ES-I3 (cell line): ENCODE measurements at regions not wholly inside any gene's neighbourhood (a gene's known extent, or its start where the extent isn't known, plus 50 kb on each side); places are given as distances from the start of the nearest gene placed in this dataset.

ENCODE experiments used
- H3K36me3 ChIP-seq: 2 replicates; pipeline ENCODE4 v1.6.1; 2013; ENCODE audit warnings: mild to moderate bottlenecking, low read length, control low read depth, moderate library complexity; ENCODE audit not compliant: insufficient read depth
- H3K4me1 ChIP-seq: 2 replicates; pipeline ENCODE4 v1.6.1; 2013; ENCODE audit warnings: mild to moderate bottlenecking, control low read depth, low read length; ENCODE audit not compliant: insufficient read depth
- H3K9ac ChIP-seq: 2 replicates; pipeline ENCODE4 v1.6.1; 2013; ENCODE audit warnings: low read depth, mild to moderate bottlenecking, low read length, moderate library complexity
- H3K9me3 ChIP-seq: 2 replicates; pipeline ENCODE4 v1.6.1; 2013; ENCODE audit warnings: mild to moderate bottlenecking, low read length, moderate library complexity; ENCODE audit not compliant: control insufficient read depth, insufficient read depth

- Histone ChIP-seq H3K36me3 (no peaks in the 10 kb centered on the region; the same call in 1 of the 2 replicates), H3K9ac (no peak overlapping the region), H3K9me3 (no peaks in the 10 kb centered on the region), H3K4me1 (peaks cover 19% of the 10 kb centered on the region)
These were observed 193.4 kb upstream of the TUT7 start for GRCh38 chr9:86547571-86547970.

DNA sequence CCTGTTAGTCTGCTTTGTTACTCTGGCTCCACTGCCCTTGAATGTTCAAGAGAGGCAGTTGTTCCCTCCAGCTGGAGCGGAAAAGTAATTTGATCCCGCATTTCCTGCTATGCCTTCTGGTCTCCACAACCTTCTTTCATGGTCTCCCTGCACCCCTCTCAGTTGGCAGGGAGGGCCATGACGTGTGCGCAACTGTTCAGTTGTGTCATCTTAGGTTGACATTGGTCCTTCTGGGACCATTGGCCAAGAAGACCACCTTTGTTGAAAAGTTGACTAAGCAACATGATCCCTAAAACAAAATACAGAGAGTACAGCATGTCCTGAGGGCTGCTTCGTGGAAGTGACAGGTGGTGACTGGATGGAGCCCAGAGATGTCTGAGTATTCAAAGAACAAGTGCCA lies 192.5 kb upstream of the TUT7 start:
- peaks cover 19% of the 10 kb centered on the region for H3K4me1 ChIP-seq
- no peaks in the 10 kb centered on the region for H3K9me3 ChIP-seq
- H3K36me3 ChIP-seq, result no peaks in the 10 kb centered on the region; the same call in 1 of the 2 replicates
- H3K9ac ChIP-seq, result no peak overlapping the region

DNA sequence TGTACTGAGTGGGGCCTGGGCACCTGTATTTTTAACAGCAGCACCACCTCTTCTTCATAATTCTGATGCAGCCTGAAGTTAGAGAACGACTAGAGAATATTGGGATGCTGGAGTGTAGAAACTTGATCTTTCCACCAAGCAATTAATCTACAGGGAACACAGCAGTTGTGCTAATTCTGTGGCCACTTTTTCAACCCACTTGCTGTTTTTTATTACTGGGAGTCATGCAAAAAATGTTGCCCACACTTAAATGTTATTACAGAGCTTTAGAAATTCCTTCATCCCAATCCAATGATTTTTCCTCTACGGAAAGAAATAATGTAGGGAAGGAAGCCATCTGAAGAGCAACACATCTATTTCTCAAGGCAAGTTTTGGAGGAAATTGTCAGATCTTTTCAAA lies 190.9 kb upstream of the TUT7 start:
- Histone ChIP-seq H3K4me1 (peaks cover 19% of the 10 kb centered on the region), H3K9ac (no peak overlapping the region)

DNA sequence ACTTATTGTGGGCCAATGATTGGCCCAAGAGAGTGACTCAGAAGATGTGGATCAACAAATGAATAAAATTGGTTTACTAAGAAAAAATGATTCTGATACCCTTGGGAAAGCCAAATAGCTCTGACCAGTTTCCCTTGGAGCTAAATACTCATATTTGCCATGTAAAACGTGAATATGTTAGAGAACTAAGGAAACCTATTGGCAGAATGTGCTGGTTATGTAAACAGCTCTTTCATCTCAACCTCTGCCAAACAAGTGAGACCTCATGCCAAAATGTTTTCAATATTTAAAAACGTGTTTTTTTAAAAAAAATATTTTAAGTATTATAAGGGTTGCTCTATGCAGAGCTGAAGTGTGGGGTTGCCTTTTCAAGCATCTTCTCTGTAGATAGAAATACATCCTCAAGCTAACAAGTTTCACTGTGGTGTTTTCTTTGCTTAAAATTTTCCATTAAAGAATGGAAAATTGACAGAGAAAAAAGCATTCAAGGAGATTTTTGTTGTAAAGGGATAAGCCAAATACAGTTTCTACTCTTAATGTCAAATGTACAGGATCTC lies 186.9 kb upstream of the TUT7 start:
- no peaks in the 10 kb centered on the region for H3K36me3 ChIP-seq
- no peak overlapping the region for H3K9ac ChIP-seq
- no peaks in the 10 kb centered on the region for H3K9me3 ChIP-seq
- H3K4me1 ChIP-seq, result peaks cover 9% of the 10 kb centered on the region; the same call in 1 of the 2 replicates

More for the DNA sequence above, 190.9 kb upstream of the TUT7 start:
- Histone ChIP-seq H3K9me3 (no peaks in the 10 kb centered on the region), H3K36me3 (no peaks in the 10 kb centered on the region; the same call in 1 of the 2 replicates)

DNA sequence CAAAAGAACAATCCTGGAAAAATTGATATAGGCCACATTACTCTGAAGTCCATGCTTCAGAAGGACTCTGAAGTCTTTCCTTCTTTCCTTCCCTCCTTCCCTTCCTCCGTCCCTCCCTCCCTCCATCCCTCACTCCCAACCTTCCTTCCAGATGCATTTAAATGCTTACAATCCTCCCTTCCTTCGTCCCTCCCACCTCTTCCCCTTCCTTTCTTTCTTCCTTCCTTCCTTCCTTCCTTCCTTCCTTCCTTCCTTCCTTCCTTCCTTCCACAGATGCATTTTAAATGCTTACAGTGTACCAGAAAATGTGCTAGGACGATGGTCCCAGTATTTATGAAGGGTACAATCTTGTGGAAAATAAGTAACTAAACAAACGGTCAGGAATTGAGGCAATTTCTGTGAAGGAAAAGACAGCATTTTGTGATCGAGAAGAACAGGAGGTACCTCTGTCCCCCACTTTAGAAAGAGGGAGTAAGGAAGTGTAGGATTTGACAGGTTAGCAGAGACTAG lies 181.3 kb upstream of the TUT7 start:
- no peaks in the 10 kb centered on the region for H3K9me3 ChIP-seq
- no peaks in the 10 kb centered on the region for H3K36me3 ChIP-seq
- H3K9ac ChIP-seq, result no peak overlapping the region
- no peaks in the 10 kb centered on the region for H3K4me1 ChIP-seq

GRCh38 chr9:86534572-86535258 lies 180.5 kb upstream of the TUT7 start:
- no peaks in the 10 kb centered on the region for H3K4me1 ChIP-seq
- no peaks in the 10 kb centered on the region for H3K9me3 ChIP-seq
- H3K9ac ChIP-seq, result no peak overlapping the region
- H3K36me3 ChIP-seq, result no peaks in the 10 kb centered on the region

DNA sequence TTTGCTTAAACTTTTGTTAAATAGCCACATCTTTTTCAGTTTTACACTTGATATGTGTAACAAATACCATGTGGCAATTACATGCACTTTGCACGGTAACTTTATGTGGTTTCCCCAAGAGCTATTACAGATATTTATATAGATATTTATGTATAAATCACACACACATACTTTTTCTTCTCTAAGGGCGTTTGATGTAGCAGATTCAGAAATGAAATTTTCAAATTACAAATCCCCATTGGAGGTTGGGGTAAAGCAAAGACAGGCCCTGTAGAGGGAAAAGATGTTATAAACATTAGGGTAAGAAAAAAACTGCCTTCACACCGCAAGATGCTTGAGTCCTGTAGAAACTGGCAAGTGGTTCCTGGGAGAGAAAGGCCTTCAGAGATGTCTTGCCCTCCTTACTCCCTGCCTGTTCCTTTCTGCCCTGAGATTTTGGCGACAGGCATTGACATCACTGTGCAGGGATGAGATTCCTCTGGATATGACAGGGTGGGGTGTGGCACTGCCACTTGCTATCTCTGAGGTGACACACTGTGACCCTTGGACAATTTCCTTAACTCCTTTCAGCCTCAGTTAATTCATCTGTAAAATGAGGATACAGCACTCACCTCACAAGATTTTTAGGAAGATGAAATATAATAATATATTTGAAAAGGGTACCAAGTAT lies 177.9 kb upstream of the TUT7 start:
- Histone ChIP-seq H3K9ac (no peak overlapping the region), H3K36me3 (no peaks in the 10 kb centered on the region), H3K9me3 (no peaks in the 10 kb centered on the region), H3K4me1 (no peaks in the 10 kb centered on the region)

DNA sequence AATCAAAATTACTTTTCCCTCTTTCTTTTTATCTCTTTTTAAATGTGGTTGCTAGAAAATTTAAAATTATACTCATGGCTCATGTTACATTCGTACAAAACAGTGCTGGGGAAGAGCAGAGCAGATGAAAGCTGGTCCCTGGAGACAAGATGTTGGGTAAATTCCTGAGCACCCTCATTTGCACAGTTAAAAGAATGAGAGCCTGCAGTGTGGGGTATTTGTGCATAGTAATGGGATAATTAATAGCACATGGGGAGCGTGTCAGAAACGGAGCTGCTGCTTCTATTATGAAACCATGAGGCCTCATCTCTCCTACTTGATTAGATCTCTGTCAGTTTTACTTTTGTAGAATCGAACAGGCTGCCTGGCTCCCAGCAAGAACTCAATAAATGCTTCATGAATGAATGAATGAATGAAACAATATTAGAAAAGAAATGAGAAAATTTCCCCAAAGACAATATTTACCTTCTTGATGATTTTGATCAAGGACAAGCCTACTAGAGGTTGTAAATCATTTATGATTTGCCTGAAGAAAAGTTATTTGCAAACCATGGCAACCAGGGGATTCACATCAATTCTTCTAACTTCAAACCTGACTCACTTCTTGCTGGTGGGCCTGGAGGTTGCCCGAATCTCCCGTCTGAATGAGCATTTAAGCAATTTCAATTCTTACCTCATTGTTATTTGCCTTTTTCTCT lies 177.2 kb upstream of the TUT7 start:
- H3K9ac ChIP-seq, result no peak overlapping the region
- no peaks in the 10 kb centered on the region for H3K4me1 ChIP-seq

DNA sequence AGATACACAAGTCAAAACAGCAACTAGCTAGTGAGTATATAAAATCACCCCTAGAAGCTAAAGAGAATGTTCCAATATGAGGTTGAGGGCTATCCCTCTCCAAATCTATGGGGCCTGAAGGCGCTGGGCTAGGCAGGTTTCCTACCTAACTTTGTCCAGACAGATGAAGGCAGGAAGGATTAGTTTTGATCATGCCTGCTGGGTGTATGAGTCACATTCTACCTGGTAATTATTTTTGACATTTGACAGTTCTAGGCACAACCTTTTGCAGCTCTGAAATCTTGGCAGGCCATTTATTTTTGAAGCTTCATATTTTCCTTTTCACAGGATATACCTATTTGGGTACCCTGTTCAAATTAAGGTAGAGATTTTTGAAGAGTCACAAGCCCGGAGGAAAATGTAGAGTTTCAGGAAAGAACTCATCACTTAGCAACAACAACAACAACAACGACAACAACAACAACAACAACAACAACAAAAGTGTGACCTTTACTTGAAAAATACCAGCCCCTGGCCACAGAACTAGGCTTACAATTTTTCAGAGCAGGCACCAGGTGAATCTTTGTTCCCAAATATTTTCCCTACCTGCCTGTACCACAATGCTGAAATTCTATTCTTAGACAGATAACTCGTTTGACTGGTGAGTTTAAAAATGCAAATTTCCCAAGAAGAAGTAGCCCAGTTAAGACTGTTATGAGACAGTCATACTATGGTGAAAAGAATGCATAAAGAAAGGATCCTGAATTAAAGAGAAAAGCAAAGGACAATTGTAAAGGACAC lies 175.5 kb upstream of the TUT7 start:
- H3K9ac ChIP-seq, result no peak overlapping the region
- H3K9me3 ChIP-seq, result no peaks in the 10 kb centered on the region
- no peaks in the 10 kb centered on the region for H3K4me1 ChIP-seq
- no peaks in the 10 kb centered on the region for H3K36me3 ChIP-seq

More for the DNA sequence above, 177.2 kb upstream of the TUT7 start:
- no peaks in the 10 kb centered on the region for H3K9me3 ChIP-seq
- H3K36me3 ChIP-seq, result no peaks in the 10 kb centered on the region

GRCh38 chr9:86526021-86526420 lies 171.8 kb upstream of the TUT7 start:
- H3K9me3 ChIP-seq, result no peaks in the 10 kb centered on the region
- H3K9ac ChIP-seq, result no peak overlapping the region
- no peaks in the 10 kb centered on the region for H3K36me3 ChIP-seq
- no peaks in the 10 kb centered on the region for H3K4me1 ChIP-seq

GRCh38 chr9:86525182-86525581 lies 171.0 kb upstream of the TUT7 start:
- Histone ChIP-seq H3K36me3 (no peaks in the 10 kb centered on the region), H3K9me3 (no peaks in the 10 kb centered on the region), H3K4me1 (no peaks in the 10 kb centered on the region), H3K9ac (no peak overlapping the region)

GRCh38 chr9:86521977-86522376 lies 167.8 kb upstream of the TUT7 start:
- Histone ChIP-seq H3K9ac (no peak overlapping the region), H3K9me3 (no peaks in the 10 kb centered on the region), H3K4me1 (no peaks in the 10 kb centered on the region), H3K36me3 (no peaks in the 10 kb centered on the region)

DNA sequence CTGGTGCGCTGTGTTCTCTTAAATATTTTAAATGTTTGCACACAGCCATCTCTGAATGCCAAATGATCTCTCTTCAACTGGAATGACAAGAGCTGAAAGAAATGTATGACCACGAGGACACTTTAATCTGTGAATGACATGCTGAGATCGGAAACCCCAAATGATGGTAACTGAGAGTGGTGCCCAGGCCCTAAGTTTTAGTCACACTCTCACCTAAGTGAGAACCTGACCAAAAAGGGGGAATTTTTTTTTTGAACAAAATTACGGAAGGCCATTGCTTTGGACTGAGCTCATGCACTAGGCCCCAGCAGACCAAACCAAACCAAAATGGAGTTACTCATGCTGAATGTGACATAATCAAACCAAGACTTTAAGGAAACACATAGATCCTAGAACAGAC lies 167.1 kb upstream of the TUT7 start:
- H3K9me3 ChIP-seq, result no peaks in the 10 kb centered on the region
- no peaks in the 10 kb centered on the region for H3K4me1 ChIP-seq

GRCh38 chr9:86519066-86519615 lies 164.9 kb upstream of the TUT7 start:
- Histone ChIP-seq H3K9me3 (no peaks in the 10 kb centered on the region), H3K36me3 (no peaks in the 10 kb centered on the region), H3K4me1 (no peaks in the 10 kb centered on the region), H3K9ac (no peak overlapping the region)

More for the DNA sequence above, 167.1 kb upstream of the TUT7 start:
- Histone ChIP-seq H3K36me3 (no peaks in the 10 kb centered on the region), H3K9ac (no peak overlapping the region)
